Testis (tissue), 2 donors: ENCODE measurements at regions not wholly inside any gene's neighbourhood (a gene's known extent, or its start where the extent isn't known, plus 50 kb on each side); places are given as distances from the start of the nearest gene placed in this dataset.

Experiments
- DNase-seq: peaks from one replicate; pipeline ENCODE4 v3.0.0-alpha.2; 2019
- H3K27ac ChIP-seq, 2 donors: fragments of 200-600 bp; sonication (generic); one replicate each; pipeline ENCODE4 v1.5.1; 2019
- H3K27me3 ChIP-seq: fragments of 200-600 bp; sonication (generic); one replicate; pipeline ENCODE4 v1.5.1; 2019
- H3K36me3 ChIP-seq: fragments of 200-600 bp; sonication (generic); one replicate; pipeline ENCODE4 v1.5.1; 2017; ENCODE audit warnings: low read depth; ENCODE audit errors: missing control alignments
- H3K4me1 ChIP-seq: fragments of 200-600 bp; sonication (generic); one replicate; pipeline ENCODE4 v1.5.1; 2019
- H3K4me3 ChIP-seq, 2 donors: fragments of 200-600 bp; sonication (generic); one replicate each; pipeline ENCODE4 v1.5.1; 2017 to 2019
- H3K9me3 ChIP-seq: fragments of 200-600 bp; sonication (generic); one replicate; pipeline ENCODE4 v1.5.1; 2017
- CTCF ChIP-seq, 3 experiments: fragments of 450-650 bp in 2 of 3; fragments of 200-600 bp in 1 of 3; sonication (generic) in 1 of 3; IDR thresholded peaks; one replicate each; pipeline ENCODE4 v1.5.1; 2016 to 2019; ENCODE audit warnings: antibody characterized with exemption in 3 of 3, mild to moderate bottlenecking in 2 of 3, moderate library complexity in 1 of 3
- POLR2A ChIP-seq: fragments of 450-650 bp; IDR thresholded peaks from one replicate; pipeline ENCODE4 v1.6.1; 2017; ENCODE audit warnings: antibody characterized with exemption, mild to moderate bottlenecking, moderate library complexity
- WGBS, 2 donors: methylation state at CpG; one replicate each; pipeline ENCODE4 v1.1.5; 2018; 5-methylcytosine and 5-hydroxymethylcytosine counted together
- intact Hi-C: fragments of 100-400 bp; cut with DNase I; formaldehyde crosslinking; loops from one replicate; pipeline ENCODE4 v1.15.1; 2023; ENCODE audit warnings: low total_unique reads

GRCh38 chr12:115583591-115583990, 693.9 kb downstream of the MED13L start:
- DNase-seq: no peak
- H3K36me3 ChIP-seq: no peaks in the 10 kb centered on the region
- 79 to 88% methylated on average over 10 of the region's 10 CpGs for WGBS, 2 donors
- H3K27ac ChIP-seq: no peak overlapping the region
- no peaks in the 10 kb centered on the region for H3K4me1 ChIP-seq
- intact Hi-C loops: no loop called here
- H3K9me3 ChIP-seq: no peaks in the 10 kb centered on the region
- no peaks in the 10 kb centered on the region for H3K27me3 ChIP-seq
- TF ChIP-seq CTCF (IDR thresholded peaks at IDR 0.05): no peak
- no peak for TF ChIP-seq POLR2A
- H3K4me3 ChIP-seq: no peak overlapping the region

- WGBS, 2 donors: 57 to 58% methylated on average over 6 of the region's 6 CpGs
- H3K9me3 ChIP-seq: no peaks in the 10 kb centered on the region
- DNase-seq: peak; percentile 41
- intact Hi-C loops: no loop called here
- peaks cover 18% of the 10 kb centered on the region for H3K4me1 ChIP-seq
- no peaks in the 10 kb centered on the region for H3K36me3 ChIP-seq
- no peak overlapping the region for H3K4me3 ChIP-seq
- no peak for TF ChIP-seq POLR2A
- TF ChIP-seq CTCF (IDR thresholded peaks at IDR 0.05): no peak
- H3K27me3 ChIP-seq: no peaks in the 10 kb centered on the region
- H3K27ac ChIP-seq: no peak overlapping the region
Measured at GRCh38 chr12:115577401-115577800, 700.1 kb downstream of the MED13L start.

- no peak for DNase-seq
- 61 to 70% methylated on average over 7 of the region's 7 CpGs for WGBS, 2 donors
- H3K27ac ChIP-seq: no peak overlapping the region
- no peaks in the 10 kb centered on the region for H3K27me3 ChIP-seq
- intact Hi-C loops: no loop called here
- H3K9me3 ChIP-seq: no peaks in the 10 kb centered on the region
- H3K4me1 ChIP-seq: peaks cover 18% of the 10 kb centered on the region
- H3K36me3 ChIP-seq: no peaks in the 10 kb centered on the region
- TF ChIP-seq POLR2A: no peak
- TF ChIP-seq CTCF (IDR thresholded peaks at IDR 0.05): no peak
- H3K4me3 ChIP-seq: no peak overlapping the region
Measured at GRCh38 chr12:115574826-115575225, 702.7 kb downstream of the MED13L start.

DNA sequence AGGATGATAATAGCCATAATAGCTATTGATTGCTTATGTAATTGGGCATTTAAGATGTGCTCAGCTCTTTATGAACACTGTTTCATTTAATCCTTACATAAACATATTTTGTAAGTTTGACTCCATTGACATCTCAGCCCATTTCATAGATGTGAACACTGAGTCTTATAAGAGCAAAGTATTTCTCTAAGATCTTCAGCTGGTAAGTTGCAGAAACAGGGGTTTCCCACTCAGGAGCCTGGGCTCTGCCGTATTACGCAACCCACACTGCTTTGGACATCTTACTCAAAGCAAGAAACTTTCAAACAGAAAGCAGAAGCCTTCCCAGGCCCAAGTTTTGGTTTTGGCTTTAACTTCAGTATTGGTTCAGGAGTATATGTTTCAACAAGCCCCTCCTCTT, 705.1 kb downstream of the MED13L start:
- H3K27me3 ChIP-seq: no peaks in the 10 kb centered on the region
- H3K4me1 ChIP-seq: peaks cover 18% of the 10 kb centered on the region
- no peaks in the 10 kb centered on the region for H3K36me3 ChIP-seq
- no peak overlapping the region for H3K27ac ChIP-seq
- no peaks in the 10 kb centered on the region for H3K9me3 ChIP-seq
- intact Hi-C loops: no loop called here
- WGBS, 2 donors: 92% methylated on average over 2 of the region's 2 CpGs
- TF ChIP-seq POLR2A (no peak), CTCF (IDR thresholded peaks at IDR 0.05) (no peak)
- no peak overlapping the region for H3K4me3 ChIP-seq
- no peak for DNase-seq

DNA sequence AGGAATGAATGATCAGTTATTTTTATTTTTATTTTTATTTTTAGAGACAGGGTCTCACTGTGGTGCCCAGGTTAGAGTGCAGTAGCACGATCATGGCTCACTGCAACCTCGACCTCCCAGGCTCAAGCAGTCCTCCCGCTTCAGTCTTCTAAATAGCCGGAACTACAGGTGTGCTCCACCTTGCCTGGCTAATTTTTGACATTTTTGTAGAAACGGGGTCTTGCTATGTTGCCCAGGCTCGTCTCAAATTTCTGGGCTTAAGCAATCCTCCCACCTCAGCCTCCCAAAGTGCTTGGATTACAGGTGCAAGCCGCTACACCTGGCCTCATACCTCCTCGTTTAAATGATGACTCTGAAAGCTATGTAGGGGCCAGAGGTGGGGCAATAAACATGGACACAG, 706.0 kb downstream of the MED13L start:
- intact Hi-C loops: no loop called here
- 78 to 91% methylated on average over 8 of the region's 8 CpGs for WGBS, 2 donors
- Histone ChIP-seq H3K27me3 (no peaks in the 10 kb centered on the region), H3K27ac (no peak overlapping the region), H3K36me3 (no peaks in the 10 kb centered on the region), H3K4me3 (no peak overlapping the region), H3K9me3 (no peaks in the 10 kb centered on the region), H3K4me1 (peaks cover 17% of the 10 kb centered on the region)
- no peak for DNase-seq
- TF ChIP-seq CTCF (IDR thresholded peaks at IDR 0.05) (no peak), POLR2A (no peak)
